ENCODE measurements at regions not wholly inside any gene's neighbourhood (a gene's known extent, or its start where the extent isn't known, plus 50 kb on each side); places are given as distances from the start of the nearest gene placed in this dataset.

DNA sequence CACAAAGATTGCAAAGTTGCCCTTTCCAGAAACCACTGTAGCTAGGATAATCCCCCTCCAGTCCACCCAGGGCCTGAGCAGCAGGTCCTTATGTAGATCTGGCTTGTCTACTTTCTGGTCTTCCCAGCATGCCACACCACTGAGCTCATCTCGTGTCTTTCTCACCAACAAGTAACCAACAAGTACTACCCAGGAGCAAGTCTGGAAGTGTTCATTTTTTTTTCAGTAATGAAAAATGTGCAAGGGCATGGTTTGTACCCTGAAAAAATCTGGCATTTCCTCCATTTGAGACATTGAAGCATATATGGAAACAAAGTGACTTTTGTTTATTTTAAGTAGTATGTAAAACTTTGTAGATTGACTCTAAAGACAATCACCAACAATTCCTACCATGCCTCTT is 120.8 kb downstream of the INHBA start:
- Histone ChIP-seq H3K79me2 (ENCODE audit: insufficient read depth, low read length) (no peaks in the 10 kb centered on the region), H3K4me2 (ENCODE audit: low read depth, low read length, poor library complexity, severe bottlenecking) (no peak overlapping the region), H3K36me3 (ENCODE audit: insufficient read depth, low read length) (no peaks in the 10 kb centered on the region), H3F3A (ENCODE audit: low read depth) (no peaks in the 10 kb centered on the region), H3K9me2 (replicated peaks; ENCODE audit: low read depth, low read length) (no peaks in the 10 kb centered on the region), H3K9me3 (ENCODE audit: insufficient read depth, low read depth, low read length) (no peaks in the 10 kb centered on the region), H4K20me1 (ENCODE audit: insufficient read depth, low read length, poor library complexity, severe bottlenecking) (no peaks in the 10 kb centered on the region), H3K9ac (ENCODE audit: low read depth, low read length, poor library complexity, severe bottlenecking) (no peak overlapping the region), H3K27me3 (ENCODE audit: insufficient read depth, low read length, poor library complexity, severe bottlenecking) (no peaks in the 10 kb centered on the region), H2AFZ (ENCODE audit: low read length) (no peak overlapping the region), H3K4me1 (ENCODE audit: insufficient read depth, low read length, poor library complexity, severe bottlenecking) (no peaks in the 10 kb centered on the region), H3K4me3 (ENCODE audit: low read length, poor library complexity, severe bottlenecking) (no peak overlapping the region)
- no peak for TF ChIP-seq CTCF (conservative IDR thresholded peaks at IDR 0.05; ENCODE audit: low read length)
- no peak for TF ChIP-seq EZH2phosphoT487 (IDR thresholded peaks at IDR 0.05; ENCODE audit: borderline replicate concordance)

- no peaks in the 10 kb centered on the region for H3F3A ChIP-seq (ENCODE audit: low read depth)
- H4K20me1 ChIP-seq (ENCODE audit: insufficient read depth, low read length, poor library complexity, severe bottlenecking): no peaks in the 10 kb centered on the region
- no peak overlapping the region for H2AFZ ChIP-seq (ENCODE audit: low read length)
- no peaks in the 10 kb centered on the region for H3K36me3 ChIP-seq (ENCODE audit: insufficient read depth, low read length)
- no peak overlapping the region for H3K9ac ChIP-seq (ENCODE audit: low read depth, low read length, poor library complexity, severe bottlenecking)
- no peak for TF ChIP-seq EZH2phosphoT487 (IDR thresholded peaks at IDR 0.05; ENCODE audit: borderline replicate concordance)
- TF ChIP-seq CTCF (conservative IDR thresholded peaks at IDR 0.05; ENCODE audit: low read length): no peak
- no peaks in the 10 kb centered on the region for H3K4me1 ChIP-seq (ENCODE audit: insufficient read depth, low read length, poor library complexity, severe bottlenecking)
- H3K9me3 ChIP-seq (ENCODE audit: insufficient read depth, low read depth, low read length): no peaks in the 10 kb centered on the region
- H3K4me2 ChIP-seq (ENCODE audit: low read depth, low read length, poor library complexity, severe bottlenecking): no peak overlapping the region
- H3K9me2 ChIP-seq (replicated peaks; ENCODE audit: low read depth, low read length): no peaks in the 10 kb centered on the region
- H3K4me3 ChIP-seq (ENCODE audit: low read length, poor library complexity, severe bottlenecking): no peak overlapping the region
- no peaks in the 10 kb centered on the region for H3K27me3 ChIP-seq (ENCODE audit: insufficient read depth, low read length, poor library complexity, severe bottlenecking)
- no peaks in the 10 kb centered on the region for H3K79me2 ChIP-seq (ENCODE audit: insufficient read depth, low read length)
Observed at GRCh38 chr7:41581041-41581440, 121.8 kb downstream of the INHBA start.

DNA sequence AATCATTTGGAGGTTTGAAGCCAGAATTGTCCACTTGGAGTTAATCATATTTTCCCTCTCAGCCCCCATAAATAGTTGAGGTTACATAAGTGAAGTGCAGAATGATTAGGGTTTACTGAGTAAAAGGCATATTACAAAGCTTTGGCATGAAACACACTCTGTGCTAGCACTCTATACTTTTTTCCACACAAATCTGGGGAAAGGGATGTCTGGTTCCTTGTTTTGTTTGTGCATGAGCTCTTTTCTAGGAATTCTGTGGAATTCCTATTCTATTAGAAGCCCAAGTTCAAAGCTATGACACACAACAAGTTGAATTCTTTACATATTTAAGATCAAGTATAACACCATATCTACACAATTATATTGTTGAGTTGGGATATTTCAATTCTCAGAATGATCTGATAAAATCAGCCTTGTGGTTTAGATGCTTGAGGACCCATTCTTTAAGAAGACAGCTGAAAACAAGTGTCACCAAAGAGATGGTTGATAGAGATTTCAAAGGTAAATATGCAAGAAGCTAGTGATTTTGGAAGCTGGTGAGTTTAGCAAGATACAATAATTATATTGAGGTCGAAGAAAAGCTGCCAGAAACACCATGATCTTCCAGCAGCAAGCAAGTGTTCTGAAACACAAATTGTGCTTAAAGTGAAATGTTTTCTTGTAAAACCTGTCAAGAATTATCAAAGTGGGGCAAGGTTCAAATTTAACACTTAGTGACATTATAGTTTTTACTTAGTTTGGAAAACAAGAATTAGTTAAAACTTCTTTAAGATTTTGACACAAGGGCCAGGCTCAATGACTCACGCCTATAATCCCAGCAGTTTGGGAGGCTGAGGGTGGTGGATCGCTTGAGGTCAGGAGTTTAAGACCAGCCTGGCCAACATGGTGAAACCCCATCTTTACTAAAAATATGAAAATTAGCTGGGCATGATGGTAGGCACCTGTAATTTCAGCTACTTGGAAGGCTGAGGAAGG is 122.6 kb downstream of the INHBA start:
- H3F3A ChIP-seq (ENCODE audit: low read depth): no peaks in the 10 kb centered on the region
- no peaks in the 10 kb centered on the region for H4K20me1 ChIP-seq (ENCODE audit: insufficient read depth, low read length, poor library complexity, severe bottlenecking)
- no peaks in the 10 kb centered on the region for H3K27me3 ChIP-seq (ENCODE audit: insufficient read depth, low read length, poor library complexity, severe bottlenecking)
- TF ChIP-seq EZH2phosphoT487 (IDR thresholded peaks at IDR 0.05; ENCODE audit: borderline replicate concordance): no peak
- TF ChIP-seq CTCF (conservative IDR thresholded peaks at IDR 0.05; ENCODE audit: low read length): no peak
- H2AFZ ChIP-seq (ENCODE audit: low read length): no peak overlapping the region
- no peaks in the 10 kb centered on the region for H3K4me1 ChIP-seq (ENCODE audit: insufficient read depth, low read length, poor library complexity, severe bottlenecking)
- no peaks in the 10 kb centered on the region for H3K9me3 ChIP-seq (ENCODE audit: insufficient read depth, low read depth, low read length)
- H3K36me3 ChIP-seq (ENCODE audit: insufficient read depth, low read length): no peaks in the 10 kb centered on the region
- H3K4me2 ChIP-seq (ENCODE audit: low read depth, low read length, poor library complexity, severe bottlenecking): no peak overlapping the region
- H3K9me2 ChIP-seq (replicated peaks; ENCODE audit: low read depth, low read length): no peaks in the 10 kb centered on the region
- no peak overlapping the region for H3K9ac ChIP-seq (ENCODE audit: low read depth, low read length, poor library complexity, severe bottlenecking)
- H3K4me3 ChIP-seq (ENCODE audit: low read length, poor library complexity, severe bottlenecking): no peak overlapping the region
- no peaks in the 10 kb centered on the region for H3K79me2 ChIP-seq (ENCODE audit: insufficient read depth, low read length)
